ENCODE measurements at regions not wholly inside any gene's neighbourhood (a gene's known extent, or its start where the extent isn't known, plus 50 kb on each side); places are given as distances from the start of the nearest gene placed in this dataset.

DNA sequence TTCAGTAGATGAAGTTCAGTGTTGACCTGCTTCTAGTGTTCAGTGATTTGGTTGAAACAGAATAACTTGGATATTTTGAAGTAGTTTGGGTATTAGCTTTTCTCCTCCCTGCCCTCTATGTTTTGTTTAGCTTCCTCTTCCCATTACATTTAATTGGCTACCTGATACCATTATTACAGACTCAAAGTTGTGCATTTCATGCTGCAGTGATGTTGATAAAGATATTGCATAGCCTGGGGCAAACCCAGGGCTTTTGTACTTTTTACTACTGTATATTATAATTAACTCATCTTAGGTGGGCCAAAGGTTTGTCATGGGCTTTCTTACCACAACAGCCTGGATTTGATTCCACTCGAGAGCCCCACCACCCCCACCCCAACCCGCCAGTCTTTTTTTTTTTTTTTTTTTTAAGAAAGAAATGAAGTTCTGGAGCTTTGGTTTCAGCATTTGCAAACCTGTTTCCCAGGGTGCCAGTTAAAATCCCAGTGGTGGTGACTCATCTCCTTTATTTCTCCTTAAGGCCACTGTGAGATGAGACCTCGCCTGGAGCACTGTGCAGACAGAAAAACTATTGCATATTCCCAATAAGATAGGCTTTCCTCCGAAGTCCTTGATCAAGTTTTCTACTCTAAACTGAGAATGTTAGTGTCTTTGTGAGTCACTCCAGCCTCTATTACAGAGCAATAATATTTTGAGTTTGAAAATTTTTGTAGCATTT lies 393.7 kb upstream of the FANCL start:
- no peak for TF ChIP-seq POLR2A (IDR thresholded peaks at IDR 0.05; ENCODE audit: low read length)
- TF ChIP-seq GATA1 (IDR thresholded peaks at IDR 0.05; ENCODE audit: low read depth, low read length), result no peak
